ENCODE measurements at regions not wholly inside any gene's neighbourhood (a gene's known extent, or its start where the extent isn't known, plus 50 kb on each side); places are given as distances from the start of the nearest gene placed in this dataset.
"Not testable (repeated sequence)": the region's sequence is repeated elsewhere in the genome, so short reads cannot be mapped to it uniquely, and the experiment has no call there.

- no peaks in the 10 kb centered on the region for H3K9me3 ChIP-seq
- H3K27ac ChIP-seq = no peak overlapping the region
- no peaks in the 10 kb centered on the region for H3K27me3 ChIP-seq
- intact Hi-C loops (cut with DNase I; ENCODE audit: low total_unique reads) = no loop called here
- TF ChIP-seq POLR2A (IDR thresholded peaks at IDR 0.05) = no peak
- no peak for TF ChIP-seq CTCF (IDR thresholded peaks at IDR 0.05)
- no peaks in the 10 kb centered on the region for H3K4me1 ChIP-seq
- no peak overlapping the region for H3K4me3 ChIP-seq
- DNase-seq = no peak
- H3K36me3 ChIP-seq = no peaks in the 10 kb centered on the region
Measured at GRCh38 chr14:37778135-37778943, 182.9 kb downstream of the TTC6 start.

GRCh38 chr14:37779480-37779879, 184.1 kb downstream of the TTC6 start:
- no peaks in the 10 kb centered on the region for H3K36me3 ChIP-seq
- no peak overlapping the region for H3K4me3 ChIP-seq
- no peaks in the 10 kb centered on the region for H3K9me3 ChIP-seq
- no peak overlapping the region for H3K27ac ChIP-seq
- H3K4me1 ChIP-seq = no peaks in the 10 kb centered on the region
- TF ChIP-seq POLR2A (IDR thresholded peaks at IDR 0.05) (no peak), CTCF (IDR thresholded peaks at IDR 0.05) (no peak)
- intact Hi-C loops (cut with DNase I; ENCODE audit: low total_unique reads) = no loop called here
- DNase-seq = no peak
- no peaks in the 10 kb centered on the region for H3K27me3 ChIP-seq

- DNase-seq; H3K27me3 ChIP-seq; H3K4me3 ChIP-seq; intact Hi-C loops (cut with DNase I; ENCODE audit: low total_unique reads); H3K27ac ChIP-seq; H3K36me3 ChIP-seq; H3K9me3 ChIP-seq; H3K4me1 ChIP-seq: not testable (repeated sequence)
Measured at GRCh38 chr14:37780731-37781130, 185.3 kb downstream of the TTC6 start.

- H3K27me3 ChIP-seq; DNase-seq; H3K4me3 ChIP-seq; H3K36me3 ChIP-seq; H3K4me1 ChIP-seq; H3K27ac ChIP-seq; H3K9me3 ChIP-seq; intact Hi-C loops (cut with DNase I; ENCODE audit: low total_unique reads): not testable (repeated sequence)
Measured at GRCh38 chr14:37784203-37784826, 188.9 kb downstream of the TTC6 start.

GRCh38 chr14:37784827-37785223, 189.4 kb downstream of the TTC6 start:
- H3K4me1 ChIP-seq; H3K4me3 ChIP-seq; intact Hi-C loops (cut with DNase I; ENCODE audit: low total_unique reads); H3K9me3 ChIP-seq; H3K27me3 ChIP-seq; DNase-seq; H3K36me3 ChIP-seq; H3K27ac ChIP-seq: not testable (repeated sequence)

- intact Hi-C loops (cut with DNase I; ENCODE audit: low total_unique reads); H3K4me3 ChIP-seq; H3K4me1 ChIP-seq; H3K36me3 ChIP-seq; H3K27me3 ChIP-seq; H3K9me3 ChIP-seq; DNase-seq; H3K27ac ChIP-seq: not testable (repeated sequence)
Measured at GRCh38 chr14:37785298-37785697, 189.9 kb downstream of the TTC6 start.

- H3K9me3 ChIP-seq; H3K36me3 ChIP-seq; intact Hi-C loops (cut with DNase I; ENCODE audit: low total_unique reads); DNase-seq; H3K27ac ChIP-seq; H3K4me3 ChIP-seq; H3K4me1 ChIP-seq; H3K27me3 ChIP-seq: not testable (repeated sequence)
Measured at GRCh38 chr14:37786114-37786625, 190.7 kb downstream of the TTC6 start.

Data from uterus (tissue), 3 donors.